Keratinocyte (primary cell): ENCODE measurements at regions not wholly inside any gene's neighbourhood (a gene's known extent, or its start where the extent isn't known, plus 50 kb on each side); places are given as distances from the start of the nearest gene placed in this dataset.

ENCODE experiments used
- DNase-seq: peaks from one replicate; pipeline ENCODE4 v3.0.0-alpha.2; 2011; ENCODE audit warnings: low read depth, missing footprints, low spot score
- FAIRE-seq: peaks from 2 replicates; lab custom pipeline; 2011; peaks lifted over from hg19 to GRCh38; lab: Jason Lieb, UNC
- H2AFZ ChIP-seq: 2 replicates; pipeline ENCODE4 v1.6.0; 2012; ENCODE audit warnings: low read length, control low read depth, inconsistent platforms; ENCODE audit not compliant: control insufficient read depth
- H3K27ac ChIP-seq: 2 replicates; pipeline ENCODE4 v1.5.1; 2011; ENCODE audit warnings: low read length; ENCODE audit not compliant: control insufficient read depth, insufficient read depth
- H3K27me3 ChIP-seq: 3 replicates; pipeline ENCODE4 v1.6.0; 2011; ENCODE audit warnings: low read length; ENCODE audit not compliant: control insufficient read depth, insufficient read depth; ENCODE audit errors: extremely low read depth
- H3K36me3 ChIP-seq, 2 experiments: 2 replicates in 1 of 2; 3 replicates in 1 of 2; pipeline ENCODE4 v1.5.1; 2011; ENCODE audit warnings: low read length in 2 of 2, mild to moderate bottlenecking in 1 of 2; ENCODE audit not compliant: control insufficient read depth in 2 of 2, insufficient read depth in 2 of 2; ENCODE audit errors: extremely low read depth in 1 of 2
- H3K4me1 ChIP-seq: 3 replicates; pipeline ENCODE4 v1.5.1; 2011; ENCODE audit warnings: low read length; ENCODE audit not compliant: control insufficient read depth, insufficient read depth; ENCODE audit errors: extremely low read depth
- H3K4me2 ChIP-seq: 3 replicates; pipeline ENCODE4 v1.6.0; 2011; ENCODE audit warnings: low read depth, low read length; ENCODE audit not compliant: control insufficient read depth, insufficient read depth; ENCODE audit errors: extremely low read depth
- H3K4me3 ChIP-seq, 3 experiments: fragments of 200-600 bp in 1 of 3; sonication (generic) in 1 of 3; 2 replicates in 2 of 3; 3 replicates in 1 of 3; pipeline ENCODE4 v1.5.1; 2011 to 2016; ENCODE audit warnings: low read length in 3 of 3, mild to moderate bottlenecking in 3 of 3, control low read depth in 2 of 3, inconsistent platforms in 1 of 3, low read depth in 1 of 3, mixed read lengths in 1 of 3, mixed run types in 1 of 3, moderate library complexity in 1 of 3; ENCODE audit not compliant: control insufficient read depth in 2 of 3, insufficient read depth in 2 of 3; ENCODE audit errors: extremely low read depth in 1 of 3
- H3K79me2 ChIP-seq: 2 replicates; pipeline ENCODE4 v1.6.0; 2012; ENCODE audit warnings: low read length; ENCODE audit not compliant: control insufficient read depth, insufficient read depth
- H3K9ac ChIP-seq: 3 replicates; pipeline ENCODE4 v1.6.0; 2011; ENCODE audit warnings: low read length; ENCODE audit not compliant: control insufficient read depth, insufficient read depth; ENCODE audit errors: extremely low read depth
- H3K9me1 ChIP-seq: 3 replicates; pipeline ENCODE4 v1.6.0; 2011; ENCODE audit warnings: low read length; ENCODE audit not compliant: control insufficient read depth, insufficient read depth; ENCODE audit errors: extremely low read depth
- H3K9me3 ChIP-seq: 2 replicates; pipeline ENCODE4 v1.5.1; 2012; ENCODE audit warnings: low read depth, low read length; ENCODE audit not compliant: control insufficient read depth
- H4K20me1 ChIP-seq: 3 replicates; pipeline ENCODE4 v1.6.0; 2011; ENCODE audit warnings: low read length; ENCODE audit not compliant: control insufficient read depth, insufficient read depth; ENCODE audit errors: extremely low read depth
- CTCF ChIP-seq, 3 experiments: IDR thresholded peaks in 1 of 3; conservative IDR thresholded peaks in 1 of 3; optimal IDR thresholded peaks in 1 of 3; 2 replicates in 2 of 3; 3 replicates in 1 of 3; pipeline versions ENCODE3 to v1.5.1; 2011; ENCODE audit warnings: low read length in 3 of 3, mild to moderate bottlenecking in 3 of 3, moderate library complexity in 2 of 3, control low read depth in 1 of 3, inconsistent platforms in 1 of 3; ENCODE audit not compliant: insufficient read depth in 2 of 3; ENCODE audit errors: extremely low read depth in 1 of 3
- EZH2 ChIP-seq: IDR thresholded peaks from one replicate; pipeline ENCODE4 v1.6.1; 2012; ENCODE audit warnings: inconsistent platforms, mild to moderate bottlenecking, low read length, moderate library complexity
- dilution Hi-C: fragments of 300-500 bp; cut with MboI; formaldehyde crosslinking; loops from one replicate; pipeline ENCODE4 v1.7.0; 2020; ENCODE audit warnings: low sequenced_read_pairs; ENCODE audit not compliant: extremely low pct_ligation_motif_present

- H3K36me3 ChIP-seq, result no peaks in the 10 kb centered on the region
- H3K79me2 ChIP-seq, result no peaks in the 10 kb centered on the region
- no peak for DNase-seq
Measured at GRCh38 chr11:103731670-103732069, 304.8 kb upstream of the DDI1 start.

GRCh38 chr11:103733889-103734288 is 302.6 kb upstream of the DDI1 start:
- no peaks in the 10 kb centered on the region for H3K9me3 ChIP-seq
- no peak overlapping the region for H3K4me2 ChIP-seq
- DNase-seq (no peak), FAIRE-seq (no peak)
- no peak overlapping the region for H3K4me3 ChIP-seq
- no peak for TF ChIP-seq CTCF (optimal IDR thresholded peaks at IDR 0.05 in 1 of 3, IDR thresholded peaks at IDR 0.05 in 1 of 3, conservative IDR thresholded peaks at IDR 0.05 in 1 of 3; ENCODE audit: extremely low read depth in 1 of 3, insufficient read depth in 2 of 3, low read length in 3 of 3)
- TF ChIP-seq EZH2, result no peak
- no peak overlapping the region for H3K27ac ChIP-seq
- H3K9me1 ChIP-seq, result no peaks in the 10 kb centered on the region
- H3K4me1 ChIP-seq, result no peaks in the 10 kb centered on the region
- H4K20me1 ChIP-seq, result no peaks in the 10 kb centered on the region
- H3K36me3 ChIP-seq, result no peaks in the 10 kb centered on the region
- H3K79me2 ChIP-seq, result no peaks in the 10 kb centered on the region
- H3K27me3 ChIP-seq, result no peaks in the 10 kb centered on the region
- H3K9ac ChIP-seq, result no peak overlapping the region
- no peak overlapping the region for H2AFZ ChIP-seq
- dilution Hi-C loops, result no loop called here

More at GRCh38 chr11:103731670-103732069, 304.8 kb upstream of the DDI1 start:
- no peak overlapping the region for H3K4me2 ChIP-seq
- TF ChIP-seq CTCF (optimal IDR thresholded peaks at IDR 0.05 in 1 of 3, IDR thresholded peaks at IDR 0.05 in 1 of 3, conservative IDR thresholded peaks at IDR 0.05 in 1 of 3; ENCODE audit: extremely low read depth in 1 of 3, insufficient read depth in 2 of 3, low read length in 3 of 3) (no peak), EZH2 (no peak)
- dilution Hi-C loops, result no loop called here
- no peak overlapping the region for H3K9ac ChIP-seq
- no peak overlapping the region for H3K27ac ChIP-seq
- no peaks in the 10 kb centered on the region for H3K9me1 ChIP-seq
- FAIRE-seq, result no peak
- H3K4me1 ChIP-seq, result no peaks in the 10 kb centered on the region
- no peaks in the 10 kb centered on the region for H4K20me1 ChIP-seq
- H3K27me3 ChIP-seq, result no peaks in the 10 kb centered on the region
- no peak overlapping the region for H3K4me3 ChIP-seq
- no peaks in the 10 kb centered on the region for H3K9me3 ChIP-seq
- H2AFZ ChIP-seq, result no peak overlapping the region
